Caco-2 (cell line): ENCODE measurements at regions not wholly inside any gene's neighbourhood (a gene's known extent, or its start where the extent isn't known, plus 50 kb on each side); places are given as distances from the start of the nearest gene placed in this dataset.

ENCODE experiments used
- BruUV-seq: library from RNA; stranded (reverse); fragments of 400-500 nt; replicated peaks from 2 replicates; lab custom pipeline; 2021; lab: Mats Ljungman, UMichigan
- CTCF ChIA-PET: fragments of 300-600 bp; sonication (Branson Sonifier 250); formaldehyde crosslinking; loops from one replicate; lab custom pipeline; 2022; ENCODE audit warnings: antibody characterized with exemption; lab: Charles Lee
- POLR2A ChIA-PET: fragments of 300-600 bp; sonication (Branson Sonifier 250); formaldehyde crosslinking; loops from one replicate; lab custom pipeline; 2022; ENCODE audit warnings: antibody characterized with exemption; lab: Charles Lee
- DNase-seq, 2 experiments: peaks; one replicate each; pipeline versions ENCODE4 v3.0.0 to v3.0.0-alpha.2; 2020 to 2022
- H3K27me3 ChIP-seq: replicated peaks from 2 replicates; pipeline ENCODE4 v1.6.0; 2011; ENCODE audit warnings: low read length; ENCODE audit not compliant: control insufficient read depth, insufficient read depth
- H3K36me3 ChIP-seq: 2 replicates; pipeline ENCODE4 v1.5.1; 2011; ENCODE audit warnings: low read length; ENCODE audit not compliant: control insufficient read depth, insufficient read depth
- H3K4me1 ChIP-seq: fragments of 250-450 bp; sonication (Bioruptor Pico); 2 replicates; pipeline ENCODE4 v1.5.1; 2020; ENCODE audit warnings: mild to moderate bottlenecking
- H3K4me3 ChIP-seq: 2 replicates; pipeline ENCODE4 v1.5.1; 2011; ENCODE audit warnings: low read depth, mild to moderate bottlenecking, control low read depth, low read length
- H3K9me3 ChIP-seq: fragments of 250-450 bp; sonication (Bioruptor Pico); 2 replicates; pipeline ENCODE4 v1.5.1; 2020; ENCODE audit warnings: mild to moderate bottlenecking, moderate library complexity
- H3K27ac Mint-ChIP-seq: one replicate; pipeline ENCODE4 v1.8.0; 2022; ENCODE audit warnings: mixed read lengths; ENCODE audit not compliant: unreplicated experiment
- H3K27me3 Mint-ChIP-seq: one replicate; pipeline ENCODE4 v1.8.0; 2022; ENCODE audit warnings: mixed read lengths; ENCODE audit not compliant: insufficient read depth, unreplicated experiment
- H3K36me3 Mint-ChIP-seq: one replicate; pipeline ENCODE4 v1.8.0; 2022; ENCODE audit warnings: mild to moderate bottlenecking, mixed read lengths; ENCODE audit not compliant: insufficient read depth, unreplicated experiment
- H3K4me1 Mint-ChIP-seq: one replicate; pipeline ENCODE4 v1.8.0; 2022; ENCODE audit warnings: low read depth, mixed read lengths; ENCODE audit not compliant: unreplicated experiment
- H3K4me3 Mint-ChIP-seq: one replicate; pipeline ENCODE4 v1.8.0; 2022; ENCODE audit warnings: mild to moderate bottlenecking, moderate library complexity, mixed read lengths; ENCODE audit not compliant: unreplicated experiment
- H3K9me3 Mint-ChIP-seq: one replicate; pipeline ENCODE4 v1.8.0; 2022; ENCODE audit warnings: mixed read lengths; ENCODE audit not compliant: unreplicated experiment
- CTCF ChIP-seq, 2 experiments: fragments of 200-600 bp in 1 of 2; IDR thresholded peaks; 1 replicate in 1 of 2; 2 replicates in 1 of 2; pipeline versions ENCODE4 v1.5.1 to v1.8.0; 2011 to 2022; ENCODE audit warnings: antibody characterized with exemption in 1 of 2, control low read depth in 1 of 2, inconsistent platforms in 1 of 2, low read depth in 1 of 2, low read length in 1 of 2, mild to moderate bottlenecking in 1 of 2, moderate library complexity in 1 of 2; ENCODE audit not compliant: insufficient read depth in 1 of 2, severe bottlenecking in 1 of 2, unreplicated experiment in 1 of 2
- intact Hi-C: fragments of 100-400 bp; cut with micrococcal nuclease; formaldehyde crosslinking; loops from one replicate; pipeline ENCODE4 v1.10.0; 2022; ENCODE audit not compliant: unreplicated experiment

- intact Hi-C loops, result loop anchor here (1.0 to 2.0 kb wide), 3 partner anchors 87 to 531 kb away; partner anchors contain the start of gene CCNH
- no peak overlapping the region for H3K4me3 ChIP-seq
These were observed 263.9 kb downstream of the COX7C start for GRCh38 chr5:86881493-86882090.

GRCh38 chr5:86884608-86885007, 266.9 kb downstream of the COX7C start:
- ChIA-PET CTCF (no interaction called here), POLR2A (no interaction called here)
- intact Hi-C loops, result no loop called here
- Histone ChIP-seq H3K9me3 (no peaks in the 10 kb centered on the region), H3K4me3 (no peak overlapping the region), H3K4me1 (no peaks in the 10 kb centered on the region), H3K36me3 (no peaks in the 10 kb centered on the region), H3K27me3 (no peaks in the 10 kb centered on the region)
- H3K27me3 Mint-ChIP-seq, result peaks cover 8% of the 10 kb centered on the region
- no peak overlapping the region for H3K27ac Mint-ChIP-seq
- TF ChIP-seq CTCF (IDR thresholded peaks at IDR 0.05; ENCODE audit: insufficient read depth in 1 of 2, low read depth in 1 of 2, low read length in 1 of 2, severe bottlenecking in 1 of 2, unreplicated experiment in 1 of 2), result no peak
- no peak overlapping the region for H3K4me3 Mint-ChIP-seq
- H3K9me3 Mint-ChIP-seq, result no peaks in the 10 kb centered on the region
- DNase-seq, result no peak
- no peaks in the 10 kb centered on the region for H3K36me3 Mint-ChIP-seq
- no peaks in the 10 kb centered on the region for H3K4me1 Mint-ChIP-seq
- BruUV-seq, result no TSS peak

More at GRCh38 chr5:86881493-86882090, 263.9 kb downstream of the COX7C start:
- H3K9me3 Mint-ChIP-seq, result no peaks in the 10 kb centered on the region
- H3K27me3 Mint-ChIP-seq, result peaks cover 4% of the 10 kb centered on the region
- Histone ChIP-seq H3K36me3 (no peaks in the 10 kb centered on the region), H3K9me3 (no peaks in the 10 kb centered on the region), H3K27me3 (no peaks in the 10 kb centered on the region), H3K4me1 (no peaks in the 10 kb centered on the region)
- DNase-seq, result no peak
- no peaks in the 10 kb centered on the region for H3K4me1 Mint-ChIP-seq
- POLR2A ChIA-PET, result no interaction called here
- BruUV-seq, result no TSS peak
- no peak overlapping the region for H3K27ac Mint-ChIP-seq
- no peaks in the 10 kb centered on the region for H3K36me3 Mint-ChIP-seq
- no peak for TF ChIP-seq CTCF (IDR thresholded peaks at IDR 0.05; ENCODE audit: insufficient read depth in 1 of 2, low read depth in 1 of 2, low read length in 1 of 2, severe bottlenecking in 1 of 2, unreplicated experiment in 1 of 2)
- CTCF ChIA-PET, result interaction anchor here (2.1 kb wide), 1 partner anchor 87 kb away, joined by 22 read pairs; no protein-coding TSS in a partner anchor
- H3K4me3 Mint-ChIP-seq, result no peak overlapping the region

- BruUV-seq, result no TSS peak
- no peak overlapping the region for H3K4me3 ChIP-seq
- Mint-ChIP-seq H3K4me3 (no peak overlapping the region), H3K9me3 (no peaks in the 10 kb centered on the region), H3K27ac (no peak overlapping the region), H3K36me3 (no peaks in the 10 kb centered on the region), H3K4me1 (no peaks in the 10 kb centered on the region), H3K27me3 (peaks cover 8% of the 10 kb centered on the region)
- no peaks in the 10 kb centered on the region for H3K4me1 ChIP-seq
- no peak for DNase-seq
- POLR2A ChIA-PET, result no interaction called here
- H3K9me3 ChIP-seq, result no peaks in the 10 kb centered on the region
- H3K27me3 ChIP-seq, result no peaks in the 10 kb centered on the region
- TF ChIP-seq CTCF (IDR thresholded peaks at IDR 0.05; ENCODE audit: insufficient read depth in 1 of 2, low read depth in 1 of 2, low read length in 1 of 2, severe bottlenecking in 1 of 2, unreplicated experiment in 1 of 2), result no peak
- H3K36me3 ChIP-seq, result no peaks in the 10 kb centered on the region
- intact Hi-C loops, result no loop called here
- CTCF ChIA-PET, result no interaction called here
These were observed 267.3 kb downstream of the COX7C start for GRCh38 chr5:86885011-86885410.
